HepG2 (cell line): ENCODE measurements at regions not wholly inside any gene's neighbourhood (a gene's known extent, or its start where the extent isn't known, plus 50 kb on each side); places are given as distances from the start of the nearest gene placed in this dataset.

ENCODE experiments used
- EZH2 ChIP-seq: conservative IDR thresholded peaks from 2 replicates; pipeline ENCODE4 v1.6.1; 2012; ENCODE audit warnings: mild to moderate bottlenecking, low read depth, low read length, moderate library complexity
- GZF1 ChIP-seq: sonication (generic); formaldehyde crosslinking; IDR thresholded peaks from 2 replicates; pipeline ENCODE4 v1.5.1; 2020; ENCODE audit warnings: mild to moderate bottlenecking, missing genetic modification reagents
- POLR2AphosphoS5 ChIP-seq: IDR thresholded peaks from 2 replicates; pipeline ENCODE4 v1.6.1; 2012; ENCODE audit warnings: low read depth, low read length
- TCF7L2 ChIP-seq: IDR thresholded peaks from 2 replicates; pipeline ENCODE4 v1.6.1; 2011; ENCODE audit warnings: mild to moderate bottlenecking, low read depth, low read length, moderate library complexity
- ZNF10 ChIP-seq: sonication (generic); formaldehyde crosslinking; IDR thresholded peaks from 2 replicates; pipeline ENCODE4 v1.4.0; 2020; ENCODE audit warnings: mild to moderate bottlenecking, low read depth, missing genetic modification reagents, borderline replicate concordance
- ZNF263 ChIP-seq: sonication (generic); formaldehyde crosslinking; IDR thresholded peaks from 2 replicates; pipeline ENCODE4 v1.4.0; 2020; ENCODE audit warnings: missing genetic modification reagents
- TF ChIP-seq, protein P1 (sequence below): sonication (generic); formaldehyde crosslinking; IDR thresholded peaks from 2 replicates; pipeline ENCODE4 v1.5.0; 2020; ENCODE audit warnings: mild to moderate bottlenecking, missing genetic modification reagents, moderate library complexity
- TF ChIP-seq, protein P2 (sequence below), 2 experiments: IDR thresholded peaks; 2 replicates each; pipeline ENCODE4 v1.6.1; 2011 to 2012; ENCODE audit warnings: low read length in 2 of 2, borderline replicate concordance in 1 of 2, low read depth in 1 of 2, mild to moderate bottlenecking in 1 of 2, moderate library complexity in 1 of 2

DNA sequence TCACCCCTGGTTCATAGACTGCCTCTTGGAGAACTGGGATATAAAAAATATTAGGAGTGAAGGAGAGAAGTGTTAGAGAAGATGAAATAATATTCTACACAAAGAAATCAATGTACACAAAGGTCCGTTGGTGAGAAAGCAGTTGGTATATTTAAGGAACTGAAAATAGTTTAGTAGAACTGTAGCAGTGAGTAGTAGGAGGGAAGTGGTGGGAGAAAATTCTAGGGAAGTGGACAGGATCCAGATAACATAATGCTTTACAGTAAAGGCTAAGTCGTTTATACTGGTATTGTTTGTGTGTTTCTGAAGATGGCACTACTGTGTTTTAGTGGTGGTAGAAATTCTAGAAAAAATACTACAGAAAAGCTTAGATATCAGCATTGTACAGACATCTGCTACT, 120.8 kb upstream of the CHORDC1 start:
- TF ChIP-seq TCF7L2, result no peak
- TF ChIP-seq, protein P1, sequence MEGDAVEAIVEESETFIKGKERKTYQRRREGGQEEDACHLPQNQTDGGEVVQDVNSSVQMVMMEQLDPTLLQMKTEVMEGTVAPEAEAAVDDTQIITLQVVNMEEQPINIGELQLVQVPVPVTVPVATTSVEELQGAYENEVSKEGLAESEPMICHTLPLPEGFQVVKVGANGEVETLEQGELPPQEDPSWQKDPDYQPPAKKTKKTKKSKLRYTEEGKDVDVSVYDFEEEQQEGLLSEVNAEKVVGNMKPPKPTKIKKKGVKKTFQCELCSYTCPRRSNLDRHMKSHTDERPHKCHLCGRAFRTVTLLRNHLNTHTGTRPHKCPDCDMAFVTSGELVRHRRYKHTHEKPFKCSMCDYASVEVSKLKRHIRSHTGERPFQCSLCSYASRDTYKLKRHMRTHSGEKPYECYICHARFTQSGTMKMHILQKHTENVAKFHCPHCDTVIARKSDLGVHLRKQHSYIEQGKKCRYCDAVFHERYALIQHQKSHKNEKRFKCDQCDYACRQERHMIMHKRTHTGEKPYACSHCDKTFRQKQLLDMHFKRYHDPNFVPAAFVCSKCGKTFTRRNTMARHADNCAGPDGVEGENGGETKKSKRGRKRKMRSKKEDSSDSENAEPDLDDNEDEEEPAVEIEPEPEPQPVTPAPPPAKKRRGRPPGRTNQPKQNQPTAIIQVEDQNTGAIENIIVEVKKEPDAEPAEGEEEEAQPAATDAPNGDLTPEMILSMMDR (CRISPR knock-in tag), result no peak
- no peak for TF ChIP-seq ZNF10 (CRISPR knock-in tag)
- TF ChIP-seq EZH2, result no peak
- TF ChIP-seq ZNF263 (CRISPR knock-in tag), result no peak
- TF ChIP-seq, protein P2, sequence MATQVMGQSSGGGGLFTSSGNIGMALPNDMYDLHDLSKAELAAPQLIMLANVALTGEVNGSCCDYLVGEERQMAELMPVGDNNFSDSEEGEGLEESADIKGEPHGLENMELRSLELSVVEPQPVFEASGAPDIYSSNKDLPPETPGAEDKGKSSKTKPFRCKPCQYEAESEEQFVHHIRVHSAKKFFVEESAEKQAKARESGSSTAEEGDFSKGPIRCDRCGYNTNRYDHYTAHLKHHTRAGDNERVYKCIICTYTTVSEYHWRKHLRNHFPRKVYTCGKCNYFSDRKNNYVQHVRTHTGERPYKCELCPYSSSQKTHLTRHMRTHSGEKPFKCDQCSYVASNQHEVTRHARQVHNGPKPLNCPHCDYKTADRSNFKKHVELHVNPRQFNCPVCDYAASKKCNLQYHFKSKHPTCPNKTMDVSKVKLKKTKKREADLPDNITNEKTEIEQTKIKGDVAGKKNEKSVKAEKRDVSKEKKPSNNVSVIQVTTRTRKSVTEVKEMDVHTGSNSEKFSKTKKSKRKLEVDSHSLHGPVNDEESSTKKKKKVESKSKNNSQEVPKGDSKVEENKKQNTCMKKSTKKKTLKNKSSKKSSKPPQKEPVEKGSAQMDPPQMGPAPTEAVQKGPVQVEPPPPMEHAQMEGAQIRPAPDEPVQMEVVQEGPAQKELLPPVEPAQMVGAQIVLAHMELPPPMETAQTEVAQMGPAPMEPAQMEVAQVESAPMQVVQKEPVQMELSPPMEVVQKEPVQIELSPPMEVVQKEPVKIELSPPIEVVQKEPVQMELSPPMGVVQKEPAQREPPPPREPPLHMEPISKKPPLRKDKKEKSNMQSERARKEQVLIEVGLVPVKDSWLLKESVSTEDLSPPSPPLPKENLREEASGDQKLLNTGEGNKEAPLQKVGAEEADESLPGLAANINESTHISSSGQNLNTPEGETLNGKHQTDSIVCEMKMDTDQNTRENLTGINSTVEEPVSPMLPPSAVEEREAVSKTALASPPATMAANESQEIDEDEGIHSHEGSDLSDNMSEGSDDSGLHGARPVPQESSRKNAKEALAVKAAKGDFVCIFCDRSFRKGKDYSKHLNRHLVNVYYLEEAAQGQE (IDR thresholded peaks at IDR 0.05; ENCODE audit: borderline replicate concordance in 1 of 2, low read depth in 1 of 2, low read length in 2 of 2), result no peak
- no peak for TF ChIP-seq GZF1 (CRISPR knock-in tag)
- TF ChIP-seq POLR2AphosphoS5, result no peak
